NCI-H2081 (cell line): ENCODE measurements at regions not wholly inside any gene's neighbourhood (a gene's known extent, or its start where the extent isn't known, plus 50 kb on each side); places are given as distances from the start of the nearest gene placed in this dataset.
A peak's percentile ranks its signal among the peaks of the same experiment; 100 is the strongest.
"Not testable (repeated sequence)": the region's sequence is repeated elsewhere in the genome, so short reads cannot be mapped to it uniquely, and the experiment has no call there.

ENCODE experiments used
- DNase-seq, 2 experiments: peaks; one replicate each; lab custom pipeline; 2025; lab: John Stamatoyannopoulos, UW

- DNase-seq, result not testable (repeated sequence)
Observed at GRCh38 chr20:17891131-17891530, 77.5 kb downstream of the SNX5 start.

DNA sequence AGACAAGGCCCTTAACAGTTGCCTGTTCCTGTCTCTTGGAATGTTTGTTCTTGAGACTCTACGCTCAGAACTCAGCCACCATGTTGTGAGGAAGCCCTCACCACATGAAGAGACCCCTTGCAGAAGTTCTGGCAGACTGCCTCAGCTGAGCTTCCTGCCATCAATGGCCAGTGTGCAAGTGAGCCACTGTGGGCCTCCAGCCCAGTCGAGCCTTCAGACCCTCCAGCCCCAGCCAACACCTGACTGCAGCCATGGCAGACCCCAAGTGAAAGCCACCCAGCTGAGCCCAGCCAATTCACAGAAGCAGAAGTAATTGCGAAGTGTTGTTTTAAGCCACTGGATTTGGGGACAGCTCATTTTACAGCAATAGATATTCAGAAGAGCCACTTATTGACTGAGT is 78.3 kb downstream of the SNX5 start:
- DNase-seq, result no peak

DNA sequence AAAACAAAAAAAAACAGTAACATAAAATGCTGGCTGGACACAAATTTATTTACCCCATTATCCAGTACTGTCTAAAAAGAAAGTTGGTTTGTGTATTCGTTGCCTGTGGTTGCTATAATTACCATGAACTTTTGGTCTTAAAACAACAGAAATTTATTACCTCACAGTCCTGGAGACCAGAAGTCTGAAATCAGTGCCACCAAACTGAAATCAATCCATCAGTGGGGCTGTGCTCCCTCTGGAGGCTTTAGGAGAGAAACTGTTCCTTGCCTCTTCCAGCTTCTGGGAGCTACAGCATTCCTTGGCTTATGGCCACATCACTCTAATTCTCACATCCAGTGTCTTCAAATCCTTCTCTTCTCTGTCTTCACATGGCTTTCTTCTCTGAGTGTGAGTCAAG is 79.4 kb downstream of the SNX5 start:
- no peak for DNase-seq

- DNase-seq, result no peak
Observed at GRCh38 chr20:17888044-17888443, 80.5 kb downstream of the SNX5 start.

GRCh38 chr20:17887331-17888030 is 81.1 kb downstream of the SNX5 start:
- DNase-seq, result no peak

DNA sequence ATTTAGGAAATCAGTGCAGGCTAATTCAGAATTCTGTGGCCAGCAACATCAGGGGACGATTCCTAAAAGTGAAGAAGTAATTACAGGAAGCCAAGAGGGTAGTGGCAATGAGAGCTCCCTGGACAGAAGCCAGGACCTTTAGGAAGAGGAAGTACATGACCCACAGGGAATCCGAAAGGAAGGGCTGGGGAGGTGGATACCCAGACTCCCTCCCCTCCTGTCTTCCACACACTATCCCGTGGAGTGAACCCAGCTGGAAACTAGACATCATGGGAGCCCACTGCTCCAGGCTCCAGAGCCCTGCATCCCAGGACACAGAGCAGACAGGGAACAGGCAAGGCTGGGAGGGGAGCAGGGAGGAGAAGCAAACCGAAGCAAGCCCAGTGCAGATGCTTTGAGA is 83.0 kb downstream of the SNX5 start:
- DNase-seq, result peak in 1 of 2 experiments; percentile 12

GRCh38 chr20:17885076-17885475 is 83.5 kb downstream of the SNX5 start:
- DNase-seq, result no peak

GRCh38 chr20:17884307-17885003 is 84.1 kb downstream of the SNX5 start:
- no peak for DNase-seq

DNA sequence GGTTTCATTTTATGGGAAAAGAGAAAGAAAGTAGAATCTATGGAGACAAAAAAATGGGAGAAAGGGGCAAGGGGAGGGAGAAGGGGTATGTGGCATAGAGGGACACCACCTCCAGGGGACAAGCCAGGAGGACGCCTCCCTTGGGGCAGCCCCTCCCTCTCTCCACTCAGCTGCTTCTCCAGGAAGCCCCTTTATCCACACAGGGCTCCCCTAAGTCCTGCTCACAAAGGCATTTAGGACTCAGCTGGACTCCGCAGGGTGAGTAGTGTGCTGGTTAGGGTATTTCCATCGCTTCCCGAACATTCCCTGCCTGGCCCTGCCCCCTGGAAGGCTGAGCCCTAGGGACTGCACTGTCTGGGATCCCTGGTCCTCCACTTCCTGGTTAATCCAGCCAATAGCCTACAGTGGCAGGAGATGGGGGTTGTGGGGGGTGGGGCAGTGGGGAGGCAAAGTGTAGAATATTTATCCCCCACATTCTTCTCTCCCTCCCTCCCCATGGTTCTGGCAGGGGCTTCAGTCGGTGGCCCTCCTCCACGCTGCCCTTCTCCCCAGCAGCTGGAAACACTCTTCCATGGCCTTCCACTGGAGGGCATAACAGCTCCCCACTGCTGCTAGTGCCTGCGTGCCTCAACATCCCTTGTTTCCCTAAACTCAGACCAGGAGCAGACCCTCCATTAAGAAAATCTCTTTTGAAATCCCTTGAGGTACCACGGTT is 84.8 kb downstream of the SNX5 start:
- DNase-seq, result no peak

- DNase-seq, result no peak
Observed at GRCh38 chr20:17882834-17883591, 85.6 kb downstream of the SNX5 start.

GRCh38 chr20:17882065-17882833 is 86.3 kb downstream of the SNX5 start:
- no peak for DNase-seq

- DNase-seq, result no peak
Observed at GRCh38 chr20:17881741-17882064, 86.9 kb downstream of the SNX5 start.

DNA sequence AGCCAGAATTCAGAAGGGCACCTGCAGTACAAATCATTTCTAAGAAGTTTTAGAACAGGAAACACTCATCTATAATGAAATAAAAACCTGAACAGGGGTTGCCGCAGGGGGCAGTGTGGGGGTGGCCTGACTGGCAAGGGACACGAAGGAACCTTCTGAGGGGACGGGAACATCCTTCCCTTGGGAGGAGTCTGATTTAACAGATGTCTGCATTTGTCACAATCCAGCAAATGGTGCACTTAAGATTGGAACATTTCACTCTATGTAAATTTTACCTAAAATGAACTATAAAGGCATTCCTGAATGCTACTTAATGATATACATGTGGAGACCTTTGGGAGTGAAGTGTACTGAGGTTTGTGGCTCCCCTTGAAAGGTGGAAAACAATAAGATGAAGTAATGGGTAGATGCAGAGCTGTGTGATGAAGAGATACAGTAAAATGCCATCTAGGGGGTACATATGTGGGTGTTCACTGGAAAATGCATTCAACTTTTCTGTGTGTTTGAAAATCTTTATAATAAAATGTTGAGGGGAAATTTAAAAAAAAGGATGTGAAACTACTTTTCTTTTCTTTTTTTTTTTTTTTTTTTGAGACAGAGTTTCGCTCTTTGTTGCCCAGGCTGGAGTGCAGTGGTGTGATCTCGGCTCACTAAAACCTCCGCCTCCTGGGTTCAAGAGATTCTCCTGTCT is 89.5 kb downstream of the SNX5 start:
- DNase-seq, result no peak

GRCh38 chr20:17878069-17878911 is 90.3 kb downstream of the SNX5 start:
- no peak for DNase-seq

- DNase-seq, result no peak
Observed at GRCh38 chr20:17875981-17876385, 92.6 kb downstream of the SNX5 start.

DNA sequence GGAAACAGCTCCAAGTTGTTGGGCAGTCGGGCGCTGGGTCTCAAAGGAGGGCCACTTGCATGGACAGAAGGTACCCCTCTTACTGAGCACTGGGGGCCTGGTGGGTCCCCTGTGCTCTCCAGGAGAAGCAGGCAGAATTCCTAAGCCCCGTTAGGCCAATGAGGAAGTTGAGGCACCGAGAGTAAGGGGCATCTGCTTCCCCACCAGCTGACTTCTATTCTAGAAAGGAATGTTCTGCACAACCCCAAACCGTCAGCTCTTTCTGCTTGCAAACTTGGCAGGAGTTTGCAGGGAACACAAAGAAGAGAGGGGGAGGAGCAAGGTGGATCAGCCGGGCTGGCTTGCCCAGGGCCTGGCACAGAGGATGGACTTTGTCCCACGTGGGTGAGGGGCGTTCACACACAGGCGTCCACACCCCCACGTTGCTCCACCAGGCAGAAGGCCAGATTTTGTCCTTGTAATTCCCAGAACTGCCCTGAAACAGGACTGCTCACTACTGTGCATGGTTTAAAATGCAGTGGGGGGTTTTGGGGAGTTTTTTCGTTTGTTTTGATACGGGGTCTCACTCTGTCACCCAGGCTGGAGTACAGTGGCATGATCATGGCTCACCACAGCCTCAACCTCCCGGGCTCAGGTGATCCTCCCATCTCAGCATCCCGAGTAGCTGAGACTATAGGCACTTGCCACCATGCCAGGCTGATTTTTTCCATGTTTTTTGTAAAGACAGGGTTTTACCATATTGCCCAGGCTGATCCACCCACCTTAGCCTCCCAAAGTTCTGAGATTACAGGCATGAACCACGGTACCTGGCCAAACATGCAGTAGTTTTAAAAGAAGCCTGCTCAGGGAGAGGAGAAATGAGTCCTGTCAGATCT is 93.3 kb downstream of the SNX5 start:
- no peak for DNase-seq

DNA sequence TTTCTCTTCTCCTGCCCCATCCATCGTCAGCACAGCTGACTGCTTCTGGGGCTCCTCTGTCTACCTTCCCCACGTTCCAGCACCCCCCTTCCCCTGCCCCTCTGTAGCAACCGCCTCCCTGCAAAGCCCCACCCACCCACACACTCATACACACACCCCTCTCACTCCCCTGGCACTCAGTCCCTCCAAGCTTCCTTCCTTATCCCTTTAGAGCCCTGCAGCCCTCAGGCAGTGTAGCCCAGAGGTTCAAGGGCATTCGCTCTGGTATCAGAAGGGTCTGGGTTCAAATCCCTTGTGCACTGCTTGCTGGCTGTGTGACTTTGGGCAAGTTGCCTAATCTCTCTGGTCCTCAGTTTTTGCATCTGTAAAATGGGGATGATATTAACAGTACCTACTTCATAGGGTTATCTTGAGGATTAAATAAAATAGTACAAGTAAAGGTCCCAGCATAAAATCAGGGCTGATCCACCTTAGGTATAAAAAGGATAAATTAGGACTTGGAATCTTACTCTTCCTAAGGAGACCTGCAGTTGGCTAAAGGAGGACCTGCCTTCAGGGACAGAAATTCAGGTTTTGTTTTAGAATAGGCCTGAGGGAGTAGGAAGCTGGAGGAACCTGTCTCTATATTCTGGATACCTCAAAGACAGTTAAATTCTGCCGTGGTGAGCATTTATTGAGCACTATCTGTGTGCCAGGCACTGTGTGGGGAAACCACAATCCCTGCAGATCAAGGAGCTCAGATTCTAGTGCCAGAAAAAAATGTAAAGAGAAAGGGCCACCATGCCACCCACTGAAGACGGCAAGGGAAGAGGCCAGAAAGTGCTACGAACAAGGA is 94.1 kb downstream of the SNX5 start:
- DNase-seq, result no peak
